Left renal pelvis (tissue), 4 donors: ENCODE measurements at regions not wholly inside any gene's neighbourhood (a gene's known extent, or its start where the extent isn't known, plus 50 kb on each side); places are given as distances from the start of the nearest gene placed in this dataset.

Experiments
- DNase-seq, 4 donors: peaks; one replicate each; pipeline ENCODE4 v3.0.0-alpha.2; 2013; ENCODE audit warnings: low read depth in 4 of 4, low spot score in 3 of 4

GRCh38 chr17:71396711-71397110 is 724.1 kb upstream of the SOX9 start:
- DNase-seq, result no peak

GRCh38 chr17:71398025-71398424 is 722.8 kb upstream of the SOX9 start:
- no peak for DNase-seq

GRCh38 chr17:71398800-71399219 is 722.0 kb upstream of the SOX9 start:
- DNase-seq, result peak; percentile 14 to 51 (median 27)

- no peak for DNase-seq
Observed at GRCh38 chr17:71399221-71399620, 721.6 kb upstream of the SOX9 start.

GRCh38 chr17:71399649-71400048 is 721.2 kb upstream of the SOX9 start:
- DNase-seq, result no peak

- no peak for DNase-seq
Observed at GRCh38 chr17:71402007-71402406, 718.8 kb upstream of the SOX9 start.

GRCh38 chr17:71402661-71403141 is 718.1 kb upstream of the SOX9 start:
- DNase-seq, result no peak

- no peak for DNase-seq
Observed at GRCh38 chr17:71405101-71405500, 715.7 kb upstream of the SOX9 start.

GRCh38 chr17:71407981-71408380 is 712.8 kb upstream of the SOX9 start:
- no peak for DNase-seq

GRCh38 chr17:71409137-71409536 is 711.7 kb upstream of the SOX9 start:
- no peak for DNase-seq

- no peak for DNase-seq
Observed at GRCh38 chr17:71409712-71410111, 711.1 kb upstream of the SOX9 start.

- no peak for DNase-seq
Observed at GRCh38 chr17:71412803-71413202, 708.0 kb upstream of the SOX9 start.

GRCh38 chr17:71413935-71414334 is 706.9 kb upstream of the SOX9 start:
- DNase-seq, result no peak

GRCh38 chr17:71417142-71417541 is 703.7 kb upstream of the SOX9 start:
- no peak for DNase-seq

- no peak for DNase-seq
Observed at GRCh38 chr17:71422968-71423367, 697.9 kb upstream of the SOX9 start.

GRCh38 chr17:71423871-71424546 is 696.8 kb upstream of the SOX9 start:
- no peak for DNase-seq

GRCh38 chr17:71427801-71428200 is 693.0 kb upstream of the SOX9 start:
- no peak for DNase-seq

- DNase-seq, result no peak
Observed at GRCh38 chr17:71428897-71429296, 691.9 kb upstream of the SOX9 start.

- no peak for DNase-seq
Observed at GRCh38 chr17:71430281-71430680, 690.5 kb upstream of the SOX9 start.

GRCh38 chr17:71431146-71431545 is 689.7 kb upstream of the SOX9 start:
- no peak for DNase-seq

- no peak for DNase-seq
Observed at GRCh38 chr17:71432378-71433315, 688.2 kb upstream of the SOX9 start.

- DNase-seq, result no peak
Observed at GRCh38 chr17:71434716-71435115, 686.1 kb upstream of the SOX9 start.
